Adrenal gland (tissue), 9 donors: ENCODE measurements at regions not wholly inside any gene's neighbourhood (a gene's known extent, or its start where the extent isn't known, plus 50 kb on each side); places are given as distances from the start of the nearest gene placed in this dataset.

Experiments
- DNase-seq, 7 donors: peaks; one replicate each; pipeline ENCODE4 v3.0.0-alpha.2; 2019 to 2020
- H3K27ac ChIP-seq, 5 donors: fragments of 200-600 bp; sonication (generic) in 4 of 5; 1 replicate in 3 of 5; 2 replicates in 2 of 5; pipeline versions ENCODE4 v1.5.1 to v1.8.0; 2016 to 2020; ENCODE audit warnings: mild to moderate bottlenecking in 1 of 5
- H3K27me3 ChIP-seq: fragments of 200-600 bp; 2 replicates; pipeline ENCODE4 v1.8.0; 2021
- H3K36me3 ChIP-seq, 2 donors: fragments of 200-600 bp; replicated peaks in 1 of 2; 1 replicate in 1 of 2; 2 replicates in 1 of 2; pipeline versions ENCODE4 v1.5.1 to v1.8.0; 2018 to 2022
- H3K4me1 ChIP-seq, 2 donors: fragments of 200-600 bp; replicated peaks in 1 of 2; 1 replicate in 1 of 2; 2 replicates in 1 of 2; pipeline versions ENCODE4 v1.5.1 to v1.8.0; 2018 to 2021
- H3K4me3 ChIP-seq, 4 donors: fragments of 200-600 bp; sonication (generic) in 3 of 4; one replicate each; pipeline ENCODE4 v1.5.1; 2016 to 2018
- H3K9me3 ChIP-seq, 3 donors: fragments of 200-600 bp; sonication (generic) in 1 of 3; replicated peaks in 1 of 3; 1 replicate in 2 of 3; 2 replicates in 1 of 3; pipeline versions ENCODE4 v1.5.1 to v1.8.0; 2016 to 2021
- POLR2A ChIP-seq, 2 donors: fragments of 450-650 bp; IDR thresholded peaks; one replicate each; pipeline ENCODE4 v1.6.1; 2017; ENCODE audit warnings: antibody characterized with exemption in 2 of 2, mild to moderate bottlenecking in 2 of 2, moderate library complexity in 1 of 2
- WGBS, 4 donors: extraction: QIAGEN DNeasy Blood & Tissue Kit in 2 of 4; methylation state at CpG; one replicate each; pipeline versions ENCODE4 v1.1.5 to v1.1.7; 2013 to 2017; 5-methylcytosine and 5-hydroxymethylcytosine counted together
- intact Hi-C, 2 donors: fragments of 100-400 bp; cut with DNase I; formaldehyde crosslinking; loops; one replicate each; pipeline versions ENCODE4 v1.14.1 to v1.15.0; 2022 to 2023
- TF ChIP-seq, protein P1 (sequence below), 6 experiments: fragments of 450-650 bp in 4 of 6; fragments of 200-600 bp in 2 of 6; sonication (generic) in 1 of 6; IDR thresholded peaks; 1 replicate in 5 of 6; 2 replicates in 1 of 6; pipeline versions ENCODE4 v1.5.1 to v1.8.0; 2016 to 2021; ENCODE audit warnings: antibody characterized with exemption in 6 of 6, mild to moderate bottlenecking in 2 of 6, moderate library complexity in 1 of 6
- donor health status: healthy with polysubstance abuse.
- donor health status: Bipolar disorder and iron deficiency.
- donor health status: DM: yes; HTN: yes; CAD: no.
- donor health status: DM: no; HTN: no; CAD: no.
- donor health status: DM: no; HTN: no; CAD: no.

DNA sequence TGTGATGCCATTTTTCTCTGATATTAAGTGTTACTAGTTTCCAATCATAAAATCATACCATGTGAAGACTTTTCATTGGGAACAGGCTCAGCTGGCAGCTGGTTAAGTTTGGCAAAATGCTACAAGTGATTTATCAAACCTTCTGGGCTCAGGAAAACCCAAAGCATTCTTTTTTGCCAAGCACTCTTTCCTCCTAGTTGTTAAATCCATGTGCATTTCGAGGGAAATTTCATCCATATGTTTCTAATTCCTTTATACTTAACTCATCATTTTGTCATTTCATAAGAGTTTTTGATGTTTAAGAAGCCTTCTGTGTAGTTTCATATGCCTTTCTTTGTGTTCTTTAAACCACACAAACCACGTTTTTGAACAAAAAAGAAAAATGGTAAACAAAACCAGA, 217.6 kb upstream of the PDE10A start:
- Histone ChIP-seq H3K36me3 (no peaks in the 10 kb centered on the region), H3K9me3 (no peaks in the 10 kb centered on the region), H3K27ac (no peak overlapping the region), H3K27me3 (no peaks in the 10 kb centered on the region), H3K4me1 (no peaks in the 10 kb centered on the region), H3K4me3 (no peak overlapping the region)
- 54 to 73% (median 71%) methylated on average over 2 of the region's 2 CpGs for WGBS, 4 donors
- intact Hi-C loops = no loop called here
- no peak for DNase-seq
- TF ChIP-seq, protein P1, sequence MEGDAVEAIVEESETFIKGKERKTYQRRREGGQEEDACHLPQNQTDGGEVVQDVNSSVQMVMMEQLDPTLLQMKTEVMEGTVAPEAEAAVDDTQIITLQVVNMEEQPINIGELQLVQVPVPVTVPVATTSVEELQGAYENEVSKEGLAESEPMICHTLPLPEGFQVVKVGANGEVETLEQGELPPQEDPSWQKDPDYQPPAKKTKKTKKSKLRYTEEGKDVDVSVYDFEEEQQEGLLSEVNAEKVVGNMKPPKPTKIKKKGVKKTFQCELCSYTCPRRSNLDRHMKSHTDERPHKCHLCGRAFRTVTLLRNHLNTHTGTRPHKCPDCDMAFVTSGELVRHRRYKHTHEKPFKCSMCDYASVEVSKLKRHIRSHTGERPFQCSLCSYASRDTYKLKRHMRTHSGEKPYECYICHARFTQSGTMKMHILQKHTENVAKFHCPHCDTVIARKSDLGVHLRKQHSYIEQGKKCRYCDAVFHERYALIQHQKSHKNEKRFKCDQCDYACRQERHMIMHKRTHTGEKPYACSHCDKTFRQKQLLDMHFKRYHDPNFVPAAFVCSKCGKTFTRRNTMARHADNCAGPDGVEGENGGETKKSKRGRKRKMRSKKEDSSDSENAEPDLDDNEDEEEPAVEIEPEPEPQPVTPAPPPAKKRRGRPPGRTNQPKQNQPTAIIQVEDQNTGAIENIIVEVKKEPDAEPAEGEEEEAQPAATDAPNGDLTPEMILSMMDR (IDR thresholded peaks at IDR 0.05) = no peak
- TF ChIP-seq POLR2A (IDR thresholded peaks at IDR 0.05) = no peak

DNA sequence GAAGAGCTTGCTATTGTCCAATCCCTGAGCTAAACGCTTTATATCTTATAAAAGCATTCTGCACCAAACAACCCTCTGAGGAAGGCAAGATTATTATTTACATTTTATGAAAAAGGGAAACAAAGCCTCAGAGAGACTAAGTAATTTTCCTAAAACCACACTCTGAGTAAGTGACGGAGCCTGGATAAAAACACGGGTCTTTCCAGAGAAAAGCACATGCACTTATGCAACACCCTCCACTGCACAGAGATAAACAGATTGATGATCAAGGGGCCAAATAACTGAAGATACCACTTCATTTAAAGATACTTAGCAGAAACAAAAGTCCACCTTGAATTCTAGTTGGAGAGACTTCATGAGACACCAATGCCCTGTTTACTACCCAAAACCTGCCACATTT, 214.7 kb upstream of the PDE10A start:
- H3K27me3 ChIP-seq = no peaks in the 10 kb centered on the region
- H3K9me3 ChIP-seq = no peaks in the 10 kb centered on the region
- H3K27ac ChIP-seq = no peak overlapping the region
- WGBS, 4 donors = 69 to 81% (median 78%) methylated on average over 3 of the region's 3 CpGs
- no peaks in the 10 kb centered on the region for H3K4me1 ChIP-seq
- H3K36me3 ChIP-seq = no peaks in the 10 kb centered on the region
- intact Hi-C loops = no loop called here
- no peak overlapping the region for H3K4me3 ChIP-seq
- TF ChIP-seq, protein P1 (IDR thresholded peaks at IDR 0.05) = no peak
- TF ChIP-seq POLR2A (IDR thresholded peaks at IDR 0.05) = no peak
- no peak for DNase-seq

DNA sequence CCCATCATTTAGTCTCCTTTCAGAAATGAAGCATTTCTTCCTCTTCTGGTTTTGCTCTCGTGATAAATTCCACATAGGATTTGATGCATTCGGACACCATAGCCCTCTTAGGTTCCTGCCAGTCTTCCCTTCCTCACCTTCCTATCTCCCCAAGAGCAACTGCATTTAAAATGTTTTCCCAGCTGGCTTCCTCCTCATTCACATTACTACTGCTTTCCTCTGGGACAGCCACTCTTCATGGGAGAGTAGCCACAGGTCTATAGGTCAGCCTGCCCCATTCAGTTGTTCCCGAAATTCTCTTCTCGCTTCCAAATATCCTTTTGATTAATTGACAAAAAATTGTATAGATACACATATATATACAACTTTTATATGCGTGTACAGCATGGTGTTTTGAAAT, 214.2 kb upstream of the PDE10A start:
- Histone ChIP-seq H3K4me1 (no peaks in the 10 kb centered on the region), H3K36me3 (no peaks in the 10 kb centered on the region), H3K4me3 (no peak overlapping the region), H3K9me3 (no peaks in the 10 kb centered on the region), H3K27me3 (no peaks in the 10 kb centered on the region), H3K27ac (peak overlapping the region in 1 of 5 donors; percentile 9)
- 60 to 68% (median 64%) methylated on average over 5 of the region's 5 CpGs for WGBS, 4 donors
- TF ChIP-seq POLR2A (IDR thresholded peaks at IDR 0.05) = no peak
- TF ChIP-seq, protein P1 (IDR thresholded peaks at IDR 0.05) = no peak
- intact Hi-C loops = no loop called here
- no peak for DNase-seq

DNA sequence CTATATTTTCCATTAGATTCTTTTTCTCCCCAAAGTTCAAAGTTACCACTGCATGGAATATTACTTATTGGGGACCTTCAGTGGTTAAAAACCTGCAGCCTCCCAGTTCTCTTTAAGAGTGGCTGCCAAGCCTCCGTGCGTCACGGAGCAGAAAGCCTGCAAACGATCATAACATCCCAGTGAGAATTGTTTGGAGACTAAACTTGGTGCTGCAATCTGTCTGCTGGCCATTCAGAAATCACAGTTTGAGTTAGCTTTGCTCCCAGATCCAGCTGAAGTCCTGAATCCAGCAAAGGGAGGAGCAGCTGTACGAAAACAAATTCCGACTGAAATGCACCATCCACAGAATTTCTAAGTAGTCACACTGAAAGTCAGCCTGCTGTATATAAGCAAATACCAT, 213.5 kb upstream of the PDE10A start:
- peak in 6 of 7 donors; percentile 30 to 78 (median 58) for DNase-seq
- WGBS, 4 donors = 17 to 27% (median 20%) methylated on average over 6 of the region's 6 CpGs
- H3K4me1 ChIP-seq = no peaks in the 10 kb centered on the region
- H3K36me3 ChIP-seq = no peaks in the 10 kb centered on the region
- H3K4me3 ChIP-seq = no peak overlapping the region
- peak in 1 of 2 donors; percentile 21 for TF ChIP-seq POLR2A (IDR thresholded peaks at IDR 0.05)
- TF ChIP-seq, protein P1 (IDR thresholded peaks at IDR 0.05) = no peak
- intact Hi-C loops = no loop called here
- no peaks in the 10 kb centered on the region for H3K27me3 ChIP-seq
- H3K27ac ChIP-seq = peak overlapping the region in 1 of 5 donors; percentile 9
- no peaks in the 10 kb centered on the region for H3K9me3 ChIP-seq
